NCI-H146 treated with DMSO at 0.1 percent for 48 hours (cell line): ENCODE measurements at regions not wholly inside any gene's neighbourhood (a gene's known extent, or its start where the extent isn't known, plus 50 kb on each side); places are given as distances from the start of the nearest gene placed in this dataset.

Source experiments
- DNase-seq: peaks from one replicate; lab custom pipeline; 2025; ENCODE audit not compliant: unreplicated experiment; lab: John Stamatoyannopoulos, UW

DNA sequence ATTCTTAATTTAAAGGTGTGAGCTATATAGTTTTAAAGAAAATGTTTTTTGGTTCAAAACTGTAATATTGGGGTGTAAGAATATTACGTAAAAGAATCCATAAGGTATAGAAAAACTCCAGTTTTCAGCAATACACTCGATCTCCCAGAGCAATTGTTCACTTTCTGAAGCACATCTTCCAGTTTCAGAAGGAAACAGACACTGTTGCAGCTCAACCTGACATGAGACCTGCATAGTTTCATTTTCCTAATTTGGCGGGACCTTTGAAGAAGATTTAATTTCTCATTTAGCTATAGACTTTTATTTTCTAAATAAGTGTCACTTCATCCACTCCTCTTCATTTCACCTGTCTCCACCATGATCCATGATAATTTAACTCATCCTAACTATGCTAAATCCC, 281.5 kb downstream of the HTR1B start:
- DNase-seq = no peak

- DNase-seq = no peak
Measured at GRCh38 chr6:77180326-77180725, 283.0 kb downstream of the HTR1B start.

DNA sequence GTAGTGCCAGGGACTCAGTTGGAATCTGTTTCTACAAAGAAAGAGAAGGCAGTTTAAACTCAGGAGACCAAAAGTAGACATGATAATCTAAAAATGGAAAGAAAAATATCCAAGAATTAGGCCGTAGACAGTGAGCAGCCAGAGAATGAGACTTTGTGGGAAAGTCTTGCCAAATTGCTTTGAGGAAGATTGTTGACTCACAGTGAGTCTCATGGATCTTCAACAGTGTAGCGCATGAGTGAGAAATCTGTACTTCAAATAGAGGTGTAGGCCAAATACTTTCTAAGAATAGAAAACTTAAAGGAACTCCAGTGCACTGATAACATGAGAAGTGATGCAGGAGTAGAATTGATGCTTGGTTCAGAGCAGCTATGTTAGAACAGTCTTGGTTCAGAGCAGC, 284.5 kb downstream of the HTR1B start:
- DNase-seq = no peak

DNA sequence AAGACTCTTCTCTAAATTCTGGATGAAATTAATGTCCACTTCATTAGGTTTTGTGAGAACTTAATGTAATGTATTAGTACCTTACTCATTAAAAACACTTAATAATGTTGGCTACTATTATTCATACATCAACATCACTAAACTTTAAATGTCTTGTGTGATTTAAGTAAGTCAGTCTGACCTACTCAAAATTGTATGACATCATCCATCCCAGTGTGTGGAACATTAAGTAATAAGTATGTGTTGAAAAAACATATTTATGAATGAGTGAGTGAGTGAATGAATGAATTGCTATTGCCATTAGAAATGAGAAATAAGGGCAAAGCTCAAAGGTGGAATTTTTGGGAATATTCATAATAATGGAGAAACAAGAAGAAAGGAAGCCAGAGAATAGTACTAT, 285.8 kb downstream of the HTR1B start:
- no peak for DNase-seq

GRCh38 chr6:77173472-77174074, 289.7 kb downstream of the HTR1B start:
- DNase-seq = no peak

GRCh38 chr6:77172578-77172977, 290.7 kb downstream of the HTR1B start:
- no peak for DNase-seq

GRCh38 chr6:77159730-77160129, 303.6 kb downstream of the HTR1B start:
- no peak for DNase-seq

DNA sequence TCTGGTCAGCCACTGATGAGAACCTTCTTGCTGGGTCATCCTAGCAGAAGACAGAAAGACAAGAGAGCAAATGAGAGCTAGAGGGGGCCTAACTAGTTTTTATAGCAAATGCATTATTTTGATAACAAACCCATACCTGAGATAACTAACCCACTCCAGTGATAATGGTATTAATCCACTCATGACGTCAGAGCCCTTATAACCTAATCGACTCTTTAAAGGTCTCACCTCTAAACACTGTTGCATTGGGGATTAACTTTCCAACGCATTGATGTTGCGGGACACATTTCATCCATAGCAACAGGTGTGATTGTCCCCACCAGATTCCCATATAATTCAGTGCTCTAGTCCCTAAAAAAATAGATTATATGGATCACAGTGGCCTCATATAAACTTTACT, 312.1 kb downstream of the HTR1B start:
- no peak for DNase-seq

- DNase-seq = no peak
Measured at GRCh38 chr6:77150736-77151135, 312.6 kb downstream of the HTR1B start.

- no peak for DNase-seq
Measured at GRCh38 chr6:77145244-77145643, 318.0 kb downstream of the HTR1B start.

- DNase-seq = no peak
Measured at GRCh38 chr6:77143659-77144447, 319.4 kb downstream of the HTR1B start.

- DNase-seq = no peak
Measured at GRCh38 chr6:77136086-77136485, 327.2 kb downstream of the HTR1B start.

DNA sequence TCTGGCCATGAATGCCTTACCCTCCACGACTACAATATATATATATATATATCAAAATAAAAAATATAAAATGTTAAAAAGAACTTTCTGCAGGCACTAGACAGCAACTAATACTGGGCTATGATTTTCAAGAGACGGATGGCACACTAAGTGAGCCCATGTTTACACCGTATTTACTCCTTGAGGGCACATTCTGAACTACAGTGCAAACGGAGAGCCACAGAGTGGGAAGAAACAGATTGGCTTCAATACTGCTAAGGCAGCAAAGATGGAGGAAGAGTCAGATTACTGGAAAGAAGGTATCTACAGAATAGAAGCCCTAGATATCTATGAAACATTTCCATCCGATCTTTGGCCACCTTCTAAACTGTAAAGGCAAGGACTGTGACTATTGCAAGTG, 330.3 kb downstream of the HTR1B start:
- no peak for DNase-seq

- no peak for DNase-seq
Measured at GRCh38 chr6:77131426-77131825, 331.9 kb downstream of the HTR1B start.

DNA sequence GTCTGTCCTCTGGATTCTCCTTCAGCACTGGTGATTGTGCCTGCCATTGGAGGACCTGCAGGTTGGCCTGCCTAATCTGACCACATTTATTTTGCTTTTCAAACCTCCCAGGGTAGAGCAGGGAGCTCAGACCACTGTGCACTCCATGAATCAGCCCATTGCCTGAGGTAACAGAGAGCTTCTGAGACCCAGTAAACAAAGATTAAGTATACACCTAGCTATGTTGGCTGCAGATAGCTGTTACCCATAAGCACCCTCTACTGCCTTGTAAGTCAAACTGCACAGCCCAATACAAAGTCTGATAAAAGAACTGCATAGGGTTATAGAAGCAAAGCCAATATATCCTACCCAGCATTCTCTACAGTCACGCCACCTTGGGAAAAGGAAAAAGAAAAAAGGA, 338.7 kb downstream of the HTR1B start:
- no peak for DNase-seq

DNA sequence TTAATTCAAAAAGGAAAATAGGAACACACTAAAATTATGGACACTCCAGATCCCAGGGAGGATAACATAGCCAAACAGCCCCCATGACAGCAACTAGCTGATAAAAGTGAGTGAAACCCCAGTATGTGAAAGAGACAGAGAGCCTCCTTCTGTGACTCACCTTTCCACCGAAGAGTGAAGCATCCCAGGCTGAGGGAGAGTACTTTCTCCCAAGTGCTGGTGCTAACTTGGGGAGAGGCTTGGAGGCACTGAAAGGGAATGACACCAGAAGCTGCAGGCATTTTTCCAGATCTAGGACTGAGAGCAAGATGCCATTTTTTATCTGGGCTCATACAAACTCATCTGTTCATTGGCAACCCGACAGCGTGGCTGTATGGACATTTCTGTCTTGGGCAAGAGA, 339.8 kb downstream of the HTR1B start:
- DNase-seq = no peak

- no peak for DNase-seq
Measured at GRCh38 chr6:77106992-77107391, 356.3 kb downstream of the HTR1B start.

GRCh38 chr6:77105091-77105490, 358.2 kb downstream of the HTR1B start:
- no peak for DNase-seq

DNA sequence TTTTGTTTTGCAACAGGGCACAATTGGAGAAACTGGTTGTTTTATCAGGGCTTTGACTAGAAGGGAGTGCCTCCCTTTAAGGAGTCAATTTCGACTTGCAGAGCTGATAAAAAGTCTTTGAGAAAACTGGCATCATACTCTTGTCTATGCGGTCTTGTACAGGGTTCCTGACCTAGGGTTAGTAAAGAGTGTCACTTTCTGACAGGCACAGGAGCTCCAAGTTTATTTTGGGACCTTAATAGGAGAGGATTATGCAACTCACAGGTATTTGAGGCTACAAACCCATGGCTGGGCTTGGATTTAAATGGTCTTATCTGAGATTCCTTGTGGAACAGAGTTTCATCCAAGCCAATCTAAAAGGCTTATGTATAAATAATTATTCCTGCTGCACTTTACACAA, 365.4 kb downstream of the HTR1B start:
- DNase-seq = no peak

- DNase-seq = no peak
Measured at GRCh38 chr6:77095936-77096627, 367.2 kb downstream of the HTR1B start.

- DNase-seq = no peak
Measured at GRCh38 chr6:77094821-77095220, 368.5 kb downstream of the HTR1B start.

GRCh38 chr6:77092971-77093370, 370.3 kb downstream of the HTR1B start:
- no peak for DNase-seq
